HG03460 (cell line): ENCODE measurements at regions not wholly inside any gene's neighbourhood (a gene's known extent, or its start where the extent isn't known, plus 50 kb on each side); places are given as distances from the start of the nearest gene placed in this dataset.
"Not testable (repeated sequence)": the region's sequence is repeated elsewhere in the genome, so short reads cannot be mapped to it uniquely, and the experiment has no call there.

ENCODE experiments used
- ATAC-seq: cut with Tn5 transposase; IDR thresholded peaks from one replicate; pipeline ENCODE4 v1.9.1; 2021; ENCODE audit not compliant: unreplicated experiment

DNA sequence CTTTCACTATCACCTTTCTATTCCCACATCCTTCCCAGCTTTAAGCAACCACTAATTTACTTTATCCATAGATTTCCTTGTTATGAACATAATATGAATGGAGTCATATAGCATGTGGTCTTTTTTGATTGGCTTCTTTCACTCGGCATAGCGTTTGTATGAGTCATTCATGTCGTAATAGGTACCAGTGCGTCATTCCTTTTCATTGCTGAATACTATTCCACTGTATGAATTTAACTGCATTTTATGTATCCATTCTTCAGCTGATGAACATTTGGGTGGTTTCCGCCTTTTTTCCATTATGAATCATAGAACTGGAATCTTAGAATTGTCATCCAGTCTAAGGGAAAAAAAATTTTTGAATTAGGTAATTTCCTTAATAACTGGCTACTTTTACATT is 411.3 kb upstream of the AUTS2 start:
- ATAC-seq: no peak

DNA sequence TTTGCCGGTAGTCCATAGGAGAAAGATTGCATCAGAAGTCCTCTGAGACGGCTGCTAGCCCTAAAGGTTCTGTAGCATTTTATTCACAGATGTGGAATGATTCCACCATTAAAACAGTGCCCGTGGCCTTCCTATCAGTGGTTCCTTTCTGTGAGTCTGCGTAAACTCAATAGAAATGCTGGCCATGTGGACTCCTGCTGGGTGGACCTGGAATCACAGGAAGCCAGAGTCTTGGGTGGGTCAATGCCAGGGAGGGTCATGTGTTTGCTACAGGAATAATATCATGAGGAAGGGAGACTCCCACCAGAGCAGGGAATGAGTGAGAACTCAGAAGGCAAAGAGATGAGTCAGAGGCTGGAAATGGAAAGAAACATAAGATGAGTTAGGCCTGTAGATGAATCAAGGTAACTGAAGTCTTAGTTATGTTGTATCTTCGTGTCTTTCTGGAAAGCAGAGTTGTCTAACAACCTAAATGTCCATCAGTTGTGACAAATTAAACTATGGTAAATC is 410.4 kb upstream of the AUTS2 start:
- no peak for ATAC-seq

DNA sequence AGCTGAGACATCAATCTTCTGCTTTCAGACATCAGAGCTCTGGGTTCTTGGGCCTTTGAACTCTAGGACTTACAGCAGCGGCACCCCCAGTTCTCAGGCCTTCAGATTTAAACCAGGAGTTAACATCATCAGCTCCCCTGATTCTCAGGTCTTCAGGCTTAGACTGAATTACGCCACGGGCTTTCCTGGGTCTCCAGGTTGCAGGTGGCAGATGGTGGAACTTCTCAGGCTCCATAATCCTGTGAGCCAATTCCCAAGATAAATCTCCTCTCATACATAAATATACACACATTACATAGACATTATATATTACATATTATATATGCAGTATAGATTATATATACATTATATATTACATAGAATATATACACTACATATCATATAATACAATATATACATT is 408.9 kb upstream of the AUTS2 start:
- ATAC-seq: no peak

GRCh38 chr7:69190025-69190424 is 408.2 kb upstream of the AUTS2 start:
- no peak for ATAC-seq

DNA sequence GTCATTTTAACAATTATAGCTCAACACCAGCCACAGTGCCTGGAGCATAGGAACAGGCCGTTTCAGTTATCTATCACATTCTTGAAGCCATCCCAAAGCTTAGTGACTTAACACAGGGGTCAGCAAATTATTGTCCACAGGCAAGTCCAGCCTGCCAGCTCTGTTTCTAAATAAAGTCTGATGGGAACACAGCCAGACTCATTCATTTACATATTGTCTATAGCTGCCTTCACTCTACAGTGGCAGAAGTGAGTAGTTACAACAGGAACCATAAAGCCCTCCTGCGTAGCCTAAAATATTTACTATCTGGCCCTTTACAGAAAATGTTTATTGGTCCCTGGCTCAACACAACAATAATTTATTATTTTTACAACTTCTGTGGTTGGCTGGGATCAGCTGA is 407.5 kb upstream of the AUTS2 start:
- ATAC-seq: no peak

GRCh38 chr7:69192134-69192533 is 406.1 kb upstream of the AUTS2 start:
- no peak for ATAC-seq

DNA sequence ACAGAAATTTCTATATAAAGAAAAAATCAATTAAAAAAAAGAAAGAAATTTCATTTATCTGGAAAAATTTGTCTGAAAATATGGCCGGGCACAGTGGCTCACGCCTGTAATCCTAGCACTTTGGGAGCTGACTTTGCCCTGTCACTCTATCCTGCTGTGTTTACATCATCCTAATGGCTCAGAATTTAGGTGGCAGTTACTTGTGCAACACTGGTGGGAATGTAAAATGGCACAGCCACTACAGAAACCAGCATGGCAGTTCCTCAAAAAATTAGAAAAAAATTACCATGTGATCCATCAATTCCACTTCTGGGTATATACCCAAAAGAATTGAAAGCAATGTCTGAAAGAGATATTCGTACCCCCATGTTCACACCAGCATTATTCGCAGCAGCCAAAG is 405.2 kb upstream of the AUTS2 start:
- no peak for ATAC-seq

DNA sequence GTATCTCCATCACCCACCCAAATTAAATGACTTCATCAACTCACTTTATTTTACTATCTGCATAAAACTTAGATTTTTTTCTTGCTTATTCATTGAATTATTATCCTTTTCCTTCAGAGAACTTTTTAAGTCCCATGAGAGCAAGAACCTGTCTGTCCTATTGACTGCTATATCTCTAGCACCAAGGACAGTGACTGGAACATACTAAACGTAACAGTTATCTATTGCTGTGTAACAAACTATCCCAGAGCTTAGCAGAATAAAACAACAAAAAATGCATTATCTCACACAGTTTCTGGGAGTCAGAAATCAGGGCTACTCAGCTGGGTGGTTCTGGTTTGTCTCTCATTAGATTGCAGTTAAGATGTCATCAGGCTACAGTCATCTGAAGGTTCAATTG is 401.7 kb upstream of the AUTS2 start:
- no peak for ATAC-seq

- ATAC-seq: no peak
Observed at GRCh38 chr7:69198250-69198649, 400.0 kb upstream of the AUTS2 start.

GRCh38 chr7:69199041-69199440 is 399.2 kb upstream of the AUTS2 start:
- no peak for ATAC-seq

GRCh38 chr7:69199661-69200060 is 398.6 kb upstream of the AUTS2 start:
- no peak for ATAC-seq

GRCh38 chr7:69203871-69204270 is 394.4 kb upstream of the AUTS2 start:
- no peak for ATAC-seq

GRCh38 chr7:69204943-69205342 is 393.3 kb upstream of the AUTS2 start:
- no peak for ATAC-seq

GRCh38 chr7:69205581-69205980 is 392.7 kb upstream of the AUTS2 start:
- ATAC-seq: no peak

DNA sequence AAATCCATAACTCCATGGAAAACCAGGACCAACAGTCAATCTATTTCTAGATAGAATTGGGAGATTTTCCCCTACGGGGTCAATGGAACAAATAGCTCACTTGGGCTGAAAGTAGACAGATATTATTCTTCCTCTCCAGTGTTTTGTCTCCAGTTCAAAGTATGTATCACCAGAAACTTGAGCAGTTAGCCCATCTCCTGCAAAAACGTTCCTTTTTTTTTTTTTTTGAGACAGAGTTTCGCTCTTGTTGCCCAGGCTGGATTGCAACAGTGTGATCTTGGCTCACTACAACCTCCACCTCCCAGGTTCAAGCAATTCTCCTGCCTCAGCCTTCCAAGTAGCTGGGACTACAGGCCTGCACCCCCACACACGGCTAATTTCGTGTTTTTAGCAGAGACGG is 390.0 kb upstream of the AUTS2 start:
- no peak for ATAC-seq

GRCh38 chr7:69208848-69209247 is 389.4 kb upstream of the AUTS2 start:
- ATAC-seq: peak; percentile 90

DNA sequence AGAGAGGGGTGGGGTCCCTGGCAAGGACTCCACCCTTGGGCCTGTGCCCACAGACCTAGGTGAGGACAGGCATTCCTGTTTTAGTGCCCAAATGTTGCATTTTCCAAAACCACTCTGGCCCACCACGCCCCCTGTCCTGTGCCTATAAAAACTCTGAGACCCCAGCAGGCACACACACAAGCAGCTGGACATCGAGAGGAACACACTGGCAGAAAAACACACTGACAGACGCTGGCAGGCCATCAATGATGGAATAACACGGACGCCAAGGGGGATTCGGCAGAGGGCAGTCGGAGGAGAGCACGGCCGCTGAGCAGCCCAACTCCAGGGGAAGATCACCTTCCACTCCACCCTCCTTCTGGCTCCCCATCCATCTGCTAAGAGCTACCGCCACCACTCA is 386.9 kb upstream of the AUTS2 start:
- no peak for ATAC-seq

GRCh38 chr7:69211739-69212138 is 386.5 kb upstream of the AUTS2 start:
- ATAC-seq: no peak

- no peak for ATAC-seq
Observed at GRCh38 chr7:69213878-69214277, 384.4 kb upstream of the AUTS2 start.

DNA sequence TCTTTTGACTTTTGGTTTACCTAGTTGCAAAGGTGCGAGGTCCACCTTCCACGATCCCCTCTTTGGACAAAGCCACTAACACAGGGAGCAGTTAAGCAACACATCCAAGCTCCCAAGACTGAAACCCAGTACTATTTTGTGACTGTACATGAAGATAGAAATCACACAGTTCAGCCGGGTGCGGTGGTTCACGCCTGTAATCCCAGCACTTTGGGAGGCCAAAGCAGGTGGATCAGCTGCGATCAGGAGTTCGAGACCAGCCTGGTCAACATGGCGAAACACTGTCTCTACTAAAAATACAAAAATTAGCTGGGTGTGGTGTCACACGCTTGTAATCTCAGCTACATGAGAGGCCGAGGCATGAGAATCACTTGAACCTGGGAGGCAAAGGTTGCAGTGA is 382.8 kb upstream of the AUTS2 start:
- not testable (repeated sequence) for ATAC-seq

DNA sequence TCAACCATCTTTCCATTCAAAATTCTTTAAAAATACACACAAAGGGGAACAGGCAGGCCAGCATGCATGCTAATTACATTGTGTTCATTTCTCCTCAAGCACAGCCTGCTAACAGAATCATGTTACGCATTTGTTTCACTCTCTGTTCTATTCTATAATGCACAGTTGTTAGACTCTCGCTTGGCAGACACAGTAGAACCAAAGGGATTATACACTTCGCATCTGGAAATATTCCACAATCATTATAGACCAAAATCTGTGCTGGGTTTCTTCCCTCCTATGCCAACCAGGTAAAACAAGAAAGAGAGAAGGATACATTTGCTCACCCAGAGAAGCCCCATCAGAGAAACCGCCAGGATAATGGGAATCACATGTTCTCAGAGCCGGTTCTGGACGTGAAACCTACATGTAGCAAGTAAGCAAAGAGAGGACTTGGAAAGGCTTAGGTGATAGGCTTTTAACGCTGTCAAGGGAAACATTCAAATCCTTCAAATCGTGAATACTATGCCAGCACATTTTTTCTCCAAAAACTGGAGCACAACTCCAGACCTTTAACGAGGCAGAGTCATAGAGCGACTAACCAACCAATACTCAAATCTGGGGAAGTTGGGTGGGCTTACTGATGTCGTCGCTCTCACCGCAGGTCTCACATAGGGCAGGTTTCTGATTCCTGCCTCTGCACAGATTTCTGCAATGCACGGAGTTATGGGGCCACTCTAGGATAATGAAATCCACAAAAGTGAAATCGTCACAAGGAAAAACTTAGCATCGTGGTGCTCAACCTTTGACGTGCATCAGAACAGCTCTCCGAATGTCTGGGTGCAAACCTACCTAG is 380.5 kb upstream of the AUTS2 start:
- no peak for ATAC-seq

DNA sequence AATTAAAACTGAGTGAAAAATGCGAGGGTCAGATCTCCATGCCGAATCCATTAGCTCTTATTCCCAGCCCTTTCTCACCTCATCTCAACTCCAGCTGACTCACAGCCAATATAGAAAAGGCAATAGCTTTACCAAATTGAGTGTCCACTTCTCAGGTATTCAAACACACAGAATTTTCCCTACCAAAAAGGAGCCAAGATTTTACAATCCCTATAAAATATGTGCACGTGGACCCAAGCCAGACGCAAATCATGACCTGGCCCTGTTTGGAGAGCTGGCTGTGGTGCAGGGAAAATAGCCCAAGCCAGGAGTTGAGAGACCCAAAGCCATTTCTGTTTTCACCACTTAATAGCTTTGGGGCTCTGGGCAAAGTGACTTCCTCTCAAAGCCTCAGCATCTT is 379.7 kb upstream of the AUTS2 start:
- no peak for ATAC-seq

DNA sequence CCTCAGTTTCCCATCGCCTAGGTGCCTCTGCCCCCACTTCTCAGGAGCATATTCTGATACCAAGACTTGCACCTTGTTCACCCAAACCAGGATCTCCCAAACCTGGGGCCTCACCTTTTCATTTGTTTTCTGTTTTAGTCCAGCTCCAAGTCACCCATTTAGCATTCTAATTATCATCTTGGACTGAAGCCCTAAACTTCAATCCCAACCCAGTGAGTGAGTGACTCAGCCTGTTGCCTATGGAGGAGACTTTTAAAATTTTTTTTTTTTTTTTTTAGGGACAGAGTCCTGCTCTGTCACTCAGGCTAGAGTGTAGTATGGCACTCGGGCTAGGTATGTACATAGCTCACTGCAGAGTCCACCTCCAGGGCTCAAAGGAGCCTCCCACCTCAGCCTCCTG is 378.9 kb upstream of the AUTS2 start:
- no peak for ATAC-seq
